HG03460 (cell line): ENCODE measurements at regions not wholly inside any gene's neighbourhood (a gene's known extent, or its start where the extent isn't known, plus 50 kb on each side); places are given as distances from the start of the nearest gene placed in this dataset.

Experiments used
- ATAC-seq: cut with Tn5 transposase; IDR thresholded peaks from one replicate; pipeline ENCODE4 v1.9.1; 2021; ENCODE audit not compliant: unreplicated experiment

GRCh38 chr6:37556881-37557644 is 57.4 kb upstream of the CCDC167 start:
- ATAC-seq, result peak; percentile 31

- no peak for ATAC-seq
Observed at GRCh38 chr6:37555040-37555781, 55.5 kb upstream of the CCDC167 start.

- no peak for ATAC-seq
Observed at GRCh38 chr6:37554480-37554819, 54.8 kb upstream of the CCDC167 start.

- ATAC-seq, result no peak
Observed at GRCh38 chr6:37552267-37552666, 52.6 kb upstream of the CCDC167 start.

GRCh38 chr6:37551867-37552266 is 52.2 kb upstream of the CCDC167 start:
- ATAC-seq, result no peak

- ATAC-seq, result no peak
Observed at GRCh38 chr6:37551446-37551845, 51.8 kb upstream of the CCDC167 start.

- ATAC-seq, result no peak
Observed at GRCh38 chr6:37551002-37551401, 51.3 kb upstream of the CCDC167 start.

- no peak for ATAC-seq
Observed at GRCh38 chr6:37550191-37550831, 50.6 kb upstream of the CCDC167 start.

GRCh38 chr6:37549558-37549957 is 49.9 kb upstream of the CCDC167 start:
- no peak for ATAC-seq
